PFSK-1 (cell line): ENCODE measurements at regions not wholly inside any gene's neighbourhood (a gene's known extent, or its start where the extent isn't known, plus 50 kb on each side); places are given as distances from the start of the nearest gene placed in this dataset.

Experiments
- FOXP2 ChIP-seq: optimal IDR thresholded peaks from 2 replicates; pipeline ENCODE3; 2011; ENCODE audit warnings: borderline replicate concordance, control low read depth, inconsistent platforms; ENCODE audit not compliant: insufficient read depth; ENCODE audit errors: extremely low read length, extremely low read depth
- POLR2AphosphoS5 ChIP-seq: IDR thresholded peaks from 2 replicates; pipeline ENCODE4 v1.6.1; 2012; ENCODE audit warnings: low read depth, mild to moderate bottlenecking, control low read depth, low read length, moderate library complexity
- REST ChIP-seq, 2 experiments: IDR thresholded peaks; 2 replicates each; pipeline versions ENCODE4 v1.6.1 to v1.8.0; 2011 to 2012; ENCODE audit warnings: low read depth in 2 of 2, low read length in 2 of 2, control low read depth in 1 of 2, inconsistent platforms in 1 of 2, mild to moderate bottlenecking in 1 of 2, moderate library complexity in 1 of 2; ENCODE audit not compliant: insufficient read depth in 1 of 2
- SIN3A ChIP-seq: IDR thresholded peaks from 2 replicates; pipeline ENCODE4 v1.6.1; 2012; ENCODE audit warnings: mild to moderate bottlenecking, low read length, moderate library complexity, borderline replicate concordance; ENCODE audit not compliant: insufficient read depth
- TAF1 ChIP-seq: IDR thresholded peaks from 2 replicates; pipeline ENCODE4 v1.6.1; 2012; ENCODE audit warnings: low read length, control low read depth, borderline replicate concordance; ENCODE audit not compliant: insufficient read depth

DNA sequence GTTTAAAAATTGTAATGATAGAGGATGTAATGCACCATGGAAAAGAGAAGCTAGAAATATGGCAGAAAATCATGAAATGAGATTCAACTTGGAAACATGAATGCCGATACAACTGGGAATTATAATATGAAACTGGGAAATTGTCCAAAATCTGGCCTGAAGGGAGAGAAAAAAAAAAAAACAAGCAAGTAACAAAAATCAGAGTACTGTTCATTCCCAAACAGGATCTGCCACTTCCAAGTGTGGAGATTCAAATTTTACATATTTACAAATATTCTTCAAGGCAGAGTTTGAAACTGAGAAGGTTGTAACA lies 56.6 kb upstream of the MOCS2 start:
- TF ChIP-seq FOXP2: no peak
- no peak for TF ChIP-seq TAF1
- TF ChIP-seq SIN3A: no peak
- TF ChIP-seq REST (IDR thresholded peaks at IDR 0.05; ENCODE audit: insufficient read depth in 1 of 2, low read depth in 2 of 2, low read length in 2 of 2): no peak
- no peak for TF ChIP-seq POLR2AphosphoS5

DNA sequence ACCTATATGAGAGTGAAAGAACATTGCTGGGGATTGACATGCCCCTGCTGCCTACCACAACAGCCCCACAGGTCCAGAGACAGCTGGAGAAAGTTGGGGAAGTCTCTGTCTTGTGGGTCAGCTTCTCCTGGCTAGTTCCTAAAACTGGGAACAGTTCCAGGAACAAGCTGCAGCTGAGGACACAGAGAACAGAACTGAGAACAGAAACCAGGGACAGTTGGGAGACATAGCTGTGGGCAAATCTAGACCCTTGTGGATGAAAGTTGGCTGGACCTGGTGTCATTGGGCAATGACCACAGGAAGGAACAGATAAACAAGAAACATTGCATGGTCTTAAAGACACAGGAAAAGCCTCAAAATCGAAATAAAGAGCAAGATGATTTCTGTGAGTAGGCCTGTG lies 58.3 kb upstream of the MOCS2 start:
- TF ChIP-seq REST (IDR thresholded peaks at IDR 0.05; ENCODE audit: insufficient read depth in 1 of 2, low read depth in 2 of 2, low read length in 2 of 2) (no peak), TAF1 (no peak), FOXP2 (no peak), SIN3A (no peak), POLR2AphosphoS5 (no peak)

DNA sequence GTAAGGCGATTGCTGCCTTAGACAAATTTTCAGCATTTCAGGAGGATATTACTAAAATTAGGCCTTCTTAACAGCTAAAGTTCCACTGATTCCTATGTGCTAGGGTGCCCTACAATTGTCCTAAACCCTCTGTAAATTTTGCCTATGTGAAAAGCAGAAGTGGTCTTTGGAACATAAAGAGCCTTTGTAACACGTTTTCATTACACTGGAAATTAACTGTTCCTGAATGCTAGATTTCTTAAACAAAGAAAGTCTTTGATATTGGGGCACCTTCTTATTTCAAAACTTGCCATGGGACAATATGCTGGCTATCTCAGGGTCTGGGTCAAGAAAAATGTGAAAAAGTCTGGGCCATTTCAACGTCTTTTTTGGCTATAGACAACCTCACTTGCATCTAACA lies 60.4 kb upstream of the MOCS2 start:
- TF ChIP-seq TAF1 (no peak), POLR2AphosphoS5 (no peak), SIN3A (no peak), REST (IDR thresholded peaks at IDR 0.05; ENCODE audit: insufficient read depth in 1 of 2, low read depth in 2 of 2, low read length in 2 of 2) (no peak), FOXP2 (no peak)

GRCh38 chr5:53170746-53171349 lies 61.3 kb upstream of the MOCS2 start:
- TF ChIP-seq POLR2AphosphoS5 (no peak), TAF1 (no peak), REST (IDR thresholded peaks at IDR 0.05; ENCODE audit: insufficient read depth in 1 of 2, low read depth in 2 of 2, low read length in 2 of 2) (no peak)

GRCh38 chr5:53172630-53173029 lies 63.1 kb upstream of the MOCS2 start:
- TF ChIP-seq FOXP2: no peak
- TF ChIP-seq TAF1: no peak
- no peak for TF ChIP-seq SIN3A
- TF ChIP-seq POLR2AphosphoS5: no peak
- no peak for TF ChIP-seq REST (IDR thresholded peaks at IDR 0.05; ENCODE audit: insufficient read depth in 1 of 2, low read depth in 2 of 2, low read length in 2 of 2)
